Adrenal gland (tissue), 9 donors: ENCODE measurements at regions not wholly inside any gene's neighbourhood (a gene's known extent, or its start where the extent isn't known, plus 50 kb on each side); places are given as distances from the start of the nearest gene placed in this dataset.

Experiments used
- DNase-seq, 7 donors: peaks; one replicate each; pipeline ENCODE4 v3.0.0-alpha.2; 2019 to 2020
- H3K27ac ChIP-seq, 5 donors: fragments of 200-600 bp; sonication (generic) in 4 of 5; 1 replicate in 3 of 5; 2 replicates in 2 of 5; pipeline versions ENCODE4 v1.5.1 to v1.8.0; 2016 to 2020; ENCODE audit warnings: mild to moderate bottlenecking in 1 of 5
- H3K27me3 ChIP-seq: fragments of 200-600 bp; 2 replicates; pipeline ENCODE4 v1.8.0; 2021
- H3K36me3 ChIP-seq, 2 donors: fragments of 200-600 bp; replicated peaks in 1 of 2; 1 replicate in 1 of 2; 2 replicates in 1 of 2; pipeline versions ENCODE4 v1.5.1 to v1.8.0; 2018 to 2022
- H3K4me1 ChIP-seq, 2 donors: fragments of 200-600 bp; replicated peaks in 1 of 2; 1 replicate in 1 of 2; 2 replicates in 1 of 2; pipeline versions ENCODE4 v1.5.1 to v1.8.0; 2018 to 2021
- H3K4me3 ChIP-seq, 4 donors: fragments of 200-600 bp; sonication (generic) in 3 of 4; one replicate each; pipeline ENCODE4 v1.5.1; 2016 to 2018
- H3K9me3 ChIP-seq, 3 donors: fragments of 200-600 bp; sonication (generic) in 1 of 3; replicated peaks in 1 of 3; 1 replicate in 2 of 3; 2 replicates in 1 of 3; pipeline versions ENCODE4 v1.5.1 to v1.8.0; 2016 to 2021
- CTCF ChIP-seq, 6 experiments: fragments of 450-650 bp in 4 of 6; fragments of 200-600 bp in 2 of 6; sonication (generic) in 1 of 6; IDR thresholded peaks; 1 replicate in 5 of 6; 2 replicates in 1 of 6; pipeline versions ENCODE4 v1.5.1 to v1.8.0; 2016 to 2021; ENCODE audit warnings: antibody characterized with exemption in 6 of 6, mild to moderate bottlenecking in 2 of 6, moderate library complexity in 1 of 6
- POLR2A ChIP-seq, 2 donors: fragments of 450-650 bp; IDR thresholded peaks; one replicate each; pipeline ENCODE4 v1.6.1; 2017; ENCODE audit warnings: antibody characterized with exemption in 2 of 2, mild to moderate bottlenecking in 2 of 2, moderate library complexity in 1 of 2
- WGBS, 4 donors: extraction: QIAGEN DNeasy Blood & Tissue Kit in 2 of 4; methylation state at CpG; one replicate each; pipeline versions ENCODE4 v1.1.5 to v1.1.7; 2013 to 2017; 5-methylcytosine and 5-hydroxymethylcytosine counted together
- intact Hi-C, 2 donors: fragments of 100-400 bp; cut with DNase I; formaldehyde crosslinking; loops; one replicate each; pipeline versions ENCODE4 v1.14.1 to v1.15.0; 2022 to 2023
- donor health status: healthy with polysubstance abuse.
- donor health status: Bipolar disorder and iron deficiency.
- donor health status: DM: yes; HTN: yes; CAD: no.
- donor health status: DM: no; HTN: no; CAD: no.
- donor health status: DM: no; HTN: no; CAD: no.

GRCh38 chr5:97636766-97637165, 453.7 kb upstream of the RIOK2 start:
- no peaks in the 10 kb centered on the region for H3K36me3 ChIP-seq
- TF ChIP-seq POLR2A (IDR thresholded peaks at IDR 0.05) (no peak), CTCF (IDR thresholded peaks at IDR 0.05) (no peak)
- intact Hi-C loops, result no loop called here
- DNase-seq, result no peak
- no peak overlapping the region for H3K27ac ChIP-seq
- no peaks in the 10 kb centered on the region for H3K4me1 ChIP-seq
- 71 to 90% (median 79%) methylated on average over 4 of the region's 4 CpGs for WGBS, 4 donors
- H3K27me3 ChIP-seq, result no peaks in the 10 kb centered on the region
- H3K9me3 ChIP-seq, result no peaks in the 10 kb centered on the region
- H3K4me3 ChIP-seq, result no peak overlapping the region

- Histone ChIP-seq H3K27me3 (no peaks in the 10 kb centered on the region), H3K4me1 (no peaks in the 10 kb centered on the region), H3K4me3 (no peak overlapping the region), H3K9me3 (no peaks in the 10 kb centered on the region), H3K36me3 (no peaks in the 10 kb centered on the region), H3K27ac (no peak overlapping the region)
- intact Hi-C loops, result no loop called here
- 75 to 84% (median 78%) methylated on average over 1 of the region's 1 CpG for WGBS, 4 donors
- no peak for TF ChIP-seq POLR2A (IDR thresholded peaks at IDR 0.05)
- TF ChIP-seq CTCF (IDR thresholded peaks at IDR 0.05), result no peak
- DNase-seq, result no peak
Measured at GRCh38 chr5:97641081-97641480, 458.0 kb upstream of the RIOK2 start.

- H3K4me3 ChIP-seq, result no peak overlapping the region
- no peaks in the 10 kb centered on the region for H3K9me3 ChIP-seq
- no peaks in the 10 kb centered on the region for H3K4me1 ChIP-seq
- DNase-seq, result no peak
- intact Hi-C loops, result no loop called here
- H3K27me3 ChIP-seq, result no peaks in the 10 kb centered on the region
- H3K36me3 ChIP-seq, result no peaks in the 10 kb centered on the region
- H3K27ac ChIP-seq, result no peak overlapping the region
- TF ChIP-seq CTCF (IDR thresholded peaks at IDR 0.05) (no peak), POLR2A (IDR thresholded peaks at IDR 0.05) (no peak)
Measured at GRCh38 chr5:97644206-97644605, 461.2 kb upstream of the RIOK2 start.

GRCh38 chr5:97644896-97645295, 461.8 kb upstream of the RIOK2 start:
- Histone ChIP-seq H3K27ac (no peak overlapping the region), H3K9me3 (no peaks in the 10 kb centered on the region), H3K36me3 (no peaks in the 10 kb centered on the region), H3K4me1 (no peaks in the 10 kb centered on the region), H3K27me3 (no peaks in the 10 kb centered on the region), H3K4me3 (no peak overlapping the region)
- DNase-seq, result no peak
- intact Hi-C loops, result no loop called here
- WGBS, 4 donors, result 91 to 100% (median 93%) methylated on average over 2 of the region's 2 CpGs
- TF ChIP-seq CTCF (IDR thresholded peaks at IDR 0.05) (no peak), POLR2A (IDR thresholded peaks at IDR 0.05) (no peak)
